ENCODE measurements at regions not wholly inside any gene's neighbourhood (a gene's known extent, or its start where the extent isn't known, plus 50 kb on each side); places are given as distances from the start of the nearest gene placed in this dataset.

- intact Hi-C loops (cut with micrococcal nuclease; ENCODE audit: unreplicated experiment) = no loop called here
- H3K4me3 ChIP-seq (ENCODE audit: low read depth, low read length, poor library complexity, severe bottlenecking) = no peak overlapping the region
- no peaks in the 10 kb centered on the region for H3K79me2 ChIP-seq (ENCODE audit: insufficient read depth, low read depth, low read length)
- no peak for DNase-seq (ENCODE audit: low spot score)
- no peaks in the 10 kb centered on the region for H3K4me1 ChIP-seq (ENCODE audit: insufficient read depth, low read length, poor library complexity, severe bottlenecking)
- no TSS peak for BruUV-seq (replicated peaks)
- H3K27ac ChIP-seq (ENCODE audit: low read depth, low read length, poor library complexity, severe bottlenecking) = no peak overlapping the region
- H4K20me1 ChIP-seq (ENCODE audit: insufficient read depth, low read length) = no peaks in the 10 kb centered on the region
- no peak overlapping the region for H3K4me2 ChIP-seq (ENCODE audit: low read length)
- ChIA-PET POLR2A (interaction anchor here (1.0 kb wide), 1 partner anchor 19 kb away, joined by 3 read pairs; no protein-coding TSS in a partner anchor), CTCF (ENCODE audit: unreplicated experiment) (no interaction called here)
- no peaks in the 10 kb centered on the region for H3K9me3 ChIP-seq (ENCODE audit: low read length)
- H3K36me3 ChIP-seq (ENCODE audit: insufficient read depth, low read length) = no peaks in the 10 kb centered on the region
- H3K9me2 ChIP-seq (ENCODE audit: insufficient read depth, low read length) = no peaks in the 10 kb centered on the region
- no peak overlapping the region for H2AFZ ChIP-seq (ENCODE audit: low read length)
- TF ChIP-seq CTCF (conservative IDR thresholded peaks at IDR 0.05; ENCODE audit: low read length) (no peak), EZH2phosphoT487 (IDR thresholded peaks at IDR 0.05; ENCODE audit: borderline replicate concordance, low read depth, low read length) (no peak)
Measured at GRCh38 chr3:5448816-5449215, 261.3 kb downstream of the EDEM1 start.

- ChIA-PET POLR2A (interaction anchor here (1.6 kb wide), 1 partner anchor 11 kb away, joined by 5 read pairs; no protein-coding TSS in a partner anchor), CTCF (ENCODE audit: unreplicated experiment) (no interaction called here)
- Histone ChIP-seq H3K36me3 (ENCODE audit: insufficient read depth, low read length) (no peaks in the 10 kb centered on the region), H3K27ac (ENCODE audit: low read depth, low read length, poor library complexity, severe bottlenecking) (no peak overlapping the region), H2AFZ (ENCODE audit: low read length) (no peak overlapping the region), H3K4me2 (ENCODE audit: low read length) (no peak overlapping the region), H3K9me3 (ENCODE audit: low read length) (no peaks in the 10 kb centered on the region), H4K20me1 (ENCODE audit: insufficient read depth, low read length) (no peaks in the 10 kb centered on the region), H3K79me2 (ENCODE audit: insufficient read depth, low read depth, low read length) (no peaks in the 10 kb centered on the region), H3K4me1 (ENCODE audit: insufficient read depth, low read length, poor library complexity, severe bottlenecking) (no peaks in the 10 kb centered on the region), H3K9me2 (ENCODE audit: insufficient read depth, low read length) (no peaks in the 10 kb centered on the region), H3K4me3 (ENCODE audit: low read depth, low read length, poor library complexity, severe bottlenecking) (no peak overlapping the region)
- BruUV-seq (replicated peaks) = no TSS peak
- no peak for TF ChIP-seq CTCF (conservative IDR thresholded peaks at IDR 0.05; ENCODE audit: low read length)
- no peak for TF ChIP-seq EZH2phosphoT487 (IDR thresholded peaks at IDR 0.05; ENCODE audit: borderline replicate concordance, low read depth, low read length)
- DNase-seq (ENCODE audit: low spot score) = no peak
- intact Hi-C loops (cut with micrococcal nuclease; ENCODE audit: unreplicated experiment) = no loop called here
Measured at GRCh38 chr3:5456199-5456598, 268.7 kb downstream of the EDEM1 start.

- no peak overlapping the region for H3K4me2 ChIP-seq (ENCODE audit: low read length)
- TF ChIP-seq CTCF (conservative IDR thresholded peaks at IDR 0.05; ENCODE audit: low read length) (no peak), EZH2phosphoT487 (IDR thresholded peaks at IDR 0.05; ENCODE audit: borderline replicate concordance, low read depth, low read length) (no peak)
- no peak overlapping the region for H3K4me3 ChIP-seq (ENCODE audit: low read depth, low read length, poor library complexity, severe bottlenecking)
- H3K36me3 ChIP-seq (ENCODE audit: insufficient read depth, low read length) = no peaks in the 10 kb centered on the region
- H3K9me2 ChIP-seq (ENCODE audit: insufficient read depth, low read length) = no peaks in the 10 kb centered on the region
- POLR2A ChIA-PET = interaction anchor here (0.7 to 1.4 kb wide), 2 partner anchors 11 to 12 kb away, joined by 3 read pairs; no protein-coding TSS in a partner anchor
- DNase-seq (ENCODE audit: low spot score) = no peak
- H3K27ac ChIP-seq (ENCODE audit: low read depth, low read length, poor library complexity, severe bottlenecking) = no peak overlapping the region
- intact Hi-C loops (cut with micrococcal nuclease; ENCODE audit: unreplicated experiment) = no loop called here
- H2AFZ ChIP-seq (ENCODE audit: low read length) = no peak overlapping the region
- no peaks in the 10 kb centered on the region for H4K20me1 ChIP-seq (ENCODE audit: insufficient read depth, low read length)
- no TSS peak for BruUV-seq (replicated peaks)
- H3K9me3 ChIP-seq (ENCODE audit: low read length) = no peaks in the 10 kb centered on the region
- H3K4me1 ChIP-seq (ENCODE audit: insufficient read depth, low read length, poor library complexity, severe bottlenecking) = no peaks in the 10 kb centered on the region
- CTCF ChIA-PET (ENCODE audit: unreplicated experiment) = no interaction called here
- no peaks in the 10 kb centered on the region for H3K79me2 ChIP-seq (ENCODE audit: insufficient read depth, low read depth, low read length)
Measured at GRCh38 chr3:5458526-5458925, 271.0 kb downstream of the EDEM1 start.

All from OCI-LY7 (cell line).